ENCODE measurements at regions not wholly inside any gene's neighbourhood (a gene's known extent, or its start where the extent isn't known, plus 50 kb on each side); places are given as distances from the start of the nearest gene placed in this dataset.

- no peaks in the 10 kb centered on the region for H3K9me3 ChIP-seq (replicated peaks in 1 of 11)
- H3K4me2 ChIP-seq = peak overlapping the region in 7 of 11 experiments; percentile 1 to 43 (median 16); a peak in 7 of 22 replicates
- no peaks in the 10 kb centered on the region for H4K20me1 ChIP-seq
- H3K4me3 ChIP-seq = no peak overlapping the region
- no peak overlapping the region for H3K9ac ChIP-seq
- no peak for TF ChIP-seq Cebpa-rat (IDR thresholded peaks at IDR 0.05)
- H3K4me1 ChIP-seq = peaks cover 0 to 12% (median 5%) of the 10 kb centered on the region in 10 experiments; a peak in 11 of 20 replicates
- H3K36me3 ChIP-seq = no peaks in the 10 kb centered on the region
- H3K27me3 ChIP-seq = no peaks in the 10 kb centered on the region
- no peak overlapping the region for H3K27ac ChIP-seq
These were observed 334.3 kb upstream of the TRPC7 start for GRCh38 chr5:136699651-136700050.

DNA sequence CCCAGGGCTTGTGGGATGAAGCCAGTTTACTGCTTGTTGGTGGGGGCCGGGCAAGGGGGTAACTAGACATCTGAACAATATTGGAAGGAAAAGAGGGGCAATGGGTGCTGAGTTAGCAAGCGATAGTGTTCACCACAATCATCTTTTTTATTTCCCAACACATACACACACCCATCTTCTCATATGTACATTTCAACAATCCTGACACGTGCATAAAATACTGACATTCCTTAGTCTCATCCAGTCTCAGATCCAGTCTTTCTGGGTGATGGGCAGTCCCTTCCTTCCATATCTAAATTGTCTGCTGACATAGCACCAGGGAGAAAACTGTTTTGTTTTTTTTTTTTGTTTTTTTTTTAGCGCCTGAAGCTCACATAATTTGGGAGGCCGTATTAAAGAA is 333.6 kb upstream of the TRPC7 start:
- Histone ChIP-seq H3K4me3 (no peak overlapping the region), H3K36me3 (no peaks in the 10 kb centered on the region), H3K27me3 (no peaks in the 10 kb centered on the region), H4K20me1 (no peaks in the 10 kb centered on the region), H3K27ac (no peak overlapping the region), H3K9ac (no peak overlapping the region), H3K9me3 (replicated peaks in 1 of 11) (no peaks in the 10 kb centered on the region), H3K4me1 (peaks cover 0 to 12% (median 5%) of the 10 kb centered on the region in 10 experiments; a peak in 11 of 20 replicates), H3K4me2 (no peak overlapping the region; a peak in 1 of 22 replicates)
- no peak for TF ChIP-seq Cebpa-rat (IDR thresholded peaks at IDR 0.05)

DNA sequence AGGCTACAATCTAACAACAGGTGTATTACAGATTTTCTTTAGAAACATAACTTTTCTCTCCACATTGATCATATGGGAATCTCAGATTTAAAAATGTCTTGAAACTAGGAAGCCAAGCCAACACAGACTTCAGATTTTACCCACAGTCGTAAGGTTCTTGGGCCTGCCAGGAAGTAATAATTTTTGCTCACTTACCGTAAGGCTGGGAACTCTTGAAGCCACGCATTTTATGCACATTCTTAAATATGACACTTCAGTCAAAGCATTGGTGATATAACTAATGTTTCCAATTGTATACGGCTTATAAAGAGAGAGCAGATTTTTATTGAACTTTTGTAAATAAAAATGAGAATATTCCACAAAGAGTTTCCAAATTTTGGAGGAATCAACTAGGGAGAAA is 328.9 kb upstream of the TRPC7 start:
- Histone ChIP-seq H3K4me1 (peaks cover 0 to 5% (median 0%) of the 10 kb centered on the region in 10 experiments; a peak in 2 of 20 replicates), H4K20me1 (no peaks in the 10 kb centered on the region), H3K4me3 (no peak overlapping the region), H3K36me3 (no peaks in the 10 kb centered on the region), H3K27me3 (no peaks in the 10 kb centered on the region), H3K27ac (no peak overlapping the region), H3K4me2 (no peak overlapping the region), H3K9ac (no peak overlapping the region), H3K9me3 (replicated peaks in 1 of 11) (peaks cover 7 to 17% (median 14%) of the 10 kb centered on the region in 11 experiments)
- no peak for TF ChIP-seq Cebpa-rat (IDR thresholded peaks at IDR 0.05)

DNA sequence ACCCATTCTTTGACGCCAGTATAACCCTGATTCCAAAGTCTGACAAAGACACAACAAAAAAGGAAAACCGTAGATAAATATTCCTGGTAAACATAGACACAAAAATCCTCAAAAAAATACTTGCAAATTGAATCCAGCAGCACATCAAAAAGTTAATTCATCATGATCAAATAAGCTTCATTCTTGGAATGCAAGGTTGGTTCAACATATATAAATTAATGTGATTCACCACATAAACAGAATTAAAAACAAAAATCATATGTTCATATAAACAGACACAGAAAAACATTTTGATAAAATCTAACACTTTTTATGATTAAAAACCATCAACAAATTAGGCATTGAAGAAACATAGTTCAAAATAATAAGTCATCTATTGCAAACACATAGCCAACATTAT is 324.2 kb upstream of the TRPC7 start:
- no peak overlapping the region for H3K4me2 ChIP-seq
- H3K9me3 ChIP-seq (replicated peaks in 1 of 11) = peaks cover 23 to 52% (median 40%) of the 10 kb centered on the region in 11 experiments
- no peaks in the 10 kb centered on the region for H3K27me3 ChIP-seq
- no peak overlapping the region for H3K9ac ChIP-seq
- no peak overlapping the region for H3K4me3 ChIP-seq
- H3K27ac ChIP-seq = no peak overlapping the region
- no peak for TF ChIP-seq Cebpa-rat (IDR thresholded peaks at IDR 0.05)
- H4K20me1 ChIP-seq = no peaks in the 10 kb centered on the region
- no peaks in the 10 kb centered on the region for H3K4me1 ChIP-seq
- no peaks in the 10 kb centered on the region for H3K36me3 ChIP-seq

DNA sequence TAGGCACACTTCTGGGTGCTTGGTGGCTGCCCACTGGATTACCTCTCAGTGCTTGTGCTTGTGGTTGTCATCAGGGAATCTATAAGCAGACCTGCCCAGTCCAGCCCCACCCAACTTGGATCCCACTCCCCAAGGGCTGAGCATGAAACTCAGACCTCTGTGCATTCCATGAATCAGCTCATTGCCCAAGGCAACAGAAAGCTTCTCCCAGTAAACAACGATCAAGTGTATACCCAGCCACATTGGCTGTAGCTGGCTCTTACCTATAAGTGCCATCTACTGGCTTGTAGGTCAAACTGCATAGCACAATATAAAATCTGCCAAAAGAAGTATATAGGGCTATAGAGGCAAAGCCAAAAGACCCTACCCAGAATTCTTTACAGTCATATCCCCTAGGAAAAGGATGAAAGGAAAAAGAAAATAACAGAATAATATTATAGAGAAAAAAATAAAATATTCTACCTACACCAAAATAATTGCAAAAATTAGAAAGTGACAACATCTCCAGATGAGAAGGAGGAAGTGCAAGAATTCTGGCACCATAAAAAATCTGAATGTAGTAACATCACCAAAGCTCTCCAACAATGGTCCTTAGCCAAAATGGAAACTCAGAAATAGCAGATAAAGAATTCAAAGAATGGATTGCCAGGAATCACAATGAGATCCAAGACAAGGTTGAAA is 321.0 kb upstream of the TRPC7 start:
- Histone ChIP-seq H3K9me3 (replicated peaks in 1 of 11) (peaks cover 23 to 52% (median 40%) of the 10 kb centered on the region in 11 experiments), H3K4me3 (no peak overlapping the region), H3K27me3 (no peaks in the 10 kb centered on the region), H4K20me1 (no peaks in the 10 kb centered on the region), H3K4me2 (no peak overlapping the region), H3K4me1 (no peaks in the 10 kb centered on the region), H3K9ac (no peak overlapping the region), H3K27ac (no peak overlapping the region; a peak in 1 of 22 replicates), H3K36me3 (no peaks in the 10 kb centered on the region)
- TF ChIP-seq Cebpa-rat (IDR thresholded peaks at IDR 0.05) = no peak

DNA sequence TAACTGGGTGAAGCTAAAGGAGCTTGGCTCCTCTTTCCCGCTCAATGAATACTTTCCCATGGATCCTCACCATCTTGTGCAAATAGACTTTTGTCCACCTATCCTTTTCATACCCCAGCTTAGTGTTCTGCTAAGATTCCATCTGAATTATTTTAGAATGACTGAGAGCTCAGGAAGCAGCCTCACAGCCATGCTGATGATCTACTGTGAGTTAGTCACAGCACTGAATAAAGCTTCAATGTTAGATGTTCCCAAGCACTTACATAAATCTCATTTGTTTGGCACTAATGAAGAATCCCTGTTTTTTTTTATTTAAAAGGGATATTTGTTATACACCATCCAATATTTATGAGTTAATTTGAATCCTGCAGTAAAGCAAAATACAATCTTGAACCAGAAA is 317.6 kb upstream of the TRPC7 start:
- Histone ChIP-seq H3K9me3 (replicated peaks in 1 of 11) (peaks cover 6 to 36% (median 26%) of the 10 kb centered on the region in 11 experiments), H3K36me3 (no peaks in the 10 kb centered on the region), H3K27me3 (no peaks in the 10 kb centered on the region), H3K9ac (no peak overlapping the region), H4K20me1 (no peaks in the 10 kb centered on the region), H3K27ac (no peak overlapping the region), H3K4me3 (no peak overlapping the region), H3K4me2 (no peak overlapping the region), H3K4me1 (no peaks in the 10 kb centered on the region)
- no peak for TF ChIP-seq Cebpa-rat (IDR thresholded peaks at IDR 0.05)

- Histone ChIP-seq H3K4me3 (no peak overlapping the region), H3K9me3 (replicated peaks in 1 of 11) (peaks cover 5 to 13% (median 6%) of the 10 kb centered on the region in 11 experiments; a peak in 16 of 22 replicates), H3K9ac (no peak overlapping the region), H3K27me3 (no peaks in the 10 kb centered on the region), H3K27ac (no peak overlapping the region), H3K4me2 (no peak overlapping the region), H3K36me3 (no peaks in the 10 kb centered on the region), H3K4me1 (no peaks in the 10 kb centered on the region), H4K20me1 (no peaks in the 10 kb centered on the region)
- no peak for TF ChIP-seq Cebpa-rat (IDR thresholded peaks at IDR 0.05)
These were observed 313.9 kb upstream of the TRPC7 start for GRCh38 chr5:136679233-136679632.

- H3K9ac ChIP-seq = no peak overlapping the region
- H3K27me3 ChIP-seq = no peaks in the 10 kb centered on the region
- H3K4me2 ChIP-seq = no peak overlapping the region
- no peak overlapping the region for H3K4me3 ChIP-seq
- H4K20me1 ChIP-seq = no peaks in the 10 kb centered on the region
- H3K9me3 ChIP-seq (replicated peaks in 1 of 11) = peaks cover 5 to 13% (median 6%) of the 10 kb centered on the region in 11 experiments; a peak in 16 of 22 replicates
- no peaks in the 10 kb centered on the region for H3K4me1 ChIP-seq
- TF ChIP-seq Cebpa-rat (IDR thresholded peaks at IDR 0.05) = no peak
- H3K36me3 ChIP-seq = no peaks in the 10 kb centered on the region
- no peak overlapping the region for H3K27ac ChIP-seq
These were observed 311.9 kb upstream of the TRPC7 start for GRCh38 chr5:136677217-136677616.

DNA sequence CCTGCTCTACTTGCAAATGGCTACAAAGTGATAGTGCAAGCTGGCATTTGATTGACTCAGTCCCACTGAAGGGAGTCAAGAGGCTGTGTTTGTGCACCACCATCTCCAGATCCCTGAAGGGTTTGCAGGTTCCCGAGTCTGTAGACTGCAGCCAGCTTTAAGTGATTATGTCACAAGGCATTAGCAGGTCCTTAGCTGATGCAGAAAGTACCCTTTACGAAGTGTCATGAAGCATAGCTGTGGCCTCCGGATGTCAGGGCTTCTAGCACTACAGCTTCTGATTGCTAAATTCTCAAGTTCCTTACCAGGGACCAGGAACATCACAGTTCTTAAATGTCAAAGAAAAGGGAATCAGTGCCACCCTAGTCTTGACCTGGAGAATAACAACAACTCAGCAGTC is 311.3 kb upstream of the TRPC7 start:
- Histone ChIP-seq H3K4me2 (no peak overlapping the region), H3K27me3 (no peaks in the 10 kb centered on the region), H3K27ac (no peak overlapping the region), H3K36me3 (no peaks in the 10 kb centered on the region), H3K4me1 (no peaks in the 10 kb centered on the region), H3K9ac (no peak overlapping the region), H3K9me3 (replicated peaks in 1 of 11) (peaks cover 5 to 13% (median 6%) of the 10 kb centered on the region in 11 experiments; a peak in 16 of 22 replicates), H4K20me1 (no peaks in the 10 kb centered on the region), H3K4me3 (no peak overlapping the region)
- no peak for TF ChIP-seq Cebpa-rat (IDR thresholded peaks at IDR 0.05)

- H3K27me3 ChIP-seq = no peaks in the 10 kb centered on the region
- no peak overlapping the region for H3K4me2 ChIP-seq
- H3K4me1 ChIP-seq = no peaks in the 10 kb centered on the region
- H3K27ac ChIP-seq = no peak overlapping the region
- peaks cover 5 to 7% (median 6%) of the 10 kb centered on the region in 11 experiments; a peak in 16 of 22 replicates for H3K9me3 ChIP-seq (replicated peaks in 1 of 11)
- H4K20me1 ChIP-seq = no peaks in the 10 kb centered on the region
- H3K9ac ChIP-seq = no peak overlapping the region
- no peak overlapping the region for H3K4me3 ChIP-seq
- H3K36me3 ChIP-seq = no peaks in the 10 kb centered on the region
- no peak for TF ChIP-seq Cebpa-rat (IDR thresholded peaks at IDR 0.05)
These were observed 310.4 kb upstream of the TRPC7 start for GRCh38 chr5:136675769-136676168.

Measured in BLaER1 treated with 17β-estradiol and CSF1 and Interleukin-3, amounts not matched to agents 10 nM and 100 nM (cell line).